ENCODE measurements at regions not wholly inside any gene's neighbourhood (a gene's known extent, or its start where the extent isn't known, plus 50 kb on each side); places are given as distances from the start of the nearest gene placed in this dataset.

DNA sequence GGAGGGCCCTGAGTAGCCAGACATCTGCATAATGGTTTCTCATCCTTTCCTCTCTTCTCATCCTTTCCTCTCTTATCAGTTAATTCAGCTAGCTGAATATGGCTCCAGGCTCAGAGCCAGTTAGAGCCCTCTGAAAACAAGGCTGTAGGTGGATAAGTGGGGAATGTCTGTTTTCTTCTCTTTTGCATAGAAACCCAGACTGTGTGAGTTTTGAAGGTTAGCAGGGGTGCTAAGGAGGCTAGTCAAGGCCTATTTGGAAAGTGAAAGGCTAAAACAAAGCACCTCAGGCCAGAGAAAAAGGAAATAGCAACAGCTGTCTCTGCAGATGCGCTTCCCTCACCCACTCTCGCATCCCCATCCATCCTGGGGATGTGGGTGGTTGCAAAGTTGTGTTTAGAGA, 420.9 kb downstream of the SHISA9 start:
- no peak overlapping the region for H3K23ac ChIP-seq (ENCODE audit: low read depth, low read length)
- POLR2A ChIA-PET (ENCODE audit: unreplicated experiment) = no interaction called here
- no peak overlapping the region for H3K56ac ChIP-seq (ENCODE audit: extremely low read depth, insufficient read depth, low read length)
- dilution Hi-C loops (cut with HindIII; ENCODE audit: low sequenced_read_pairs, unreplicated experiment) (no loop called here), in situ Hi-C loops (cut with MboI; ENCODE audit: low sequenced_read_pairs) (no loop called here), intact Hi-C loops (cut with micrococcal nuclease) (no loop called here)
- no peaks in the 10 kb centered on the region for H3K79me1 ChIP-seq (ENCODE audit: low read depth in 1 of 2, low read length in 2 of 2)
- H3K4me1 ChIP-seq (ENCODE audit: control insufficient read depth, insufficient read depth, low read length) = no peaks in the 10 kb centered on the region
- H3K36me3 ChIP-seq (ENCODE audit: control insufficient read depth, insufficient read depth, low read length) = no peaks in the 10 kb centered on the region
- H2BK5ac ChIP-seq (ENCODE audit: low read depth, low read length, poor library complexity, severe bottlenecking) = no peak overlapping the region
- H3K18ac ChIP-seq (ENCODE audit: low read depth, low read length) = no peak overlapping the region
- H4K8ac ChIP-seq (ENCODE audit: low read depth in 2 of 2, low read length in 2 of 2) = no peak overlapping the region
- H2BK15ac ChIP-seq (ENCODE audit: low read depth, low read length) = no peak overlapping the region
- no peak overlapping the region for H4K91ac ChIP-seq (ENCODE audit: insufficient read depth, low read depth, low read length)
- no peaks in the 10 kb centered on the region for H3K27me3 ChIP-seq (ENCODE audit: control insufficient read depth, insufficient read depth, low read length)
- H2AFZ ChIP-seq (replicated peaks; ENCODE audit: low read length, poor library complexity) = no peak overlapping the region
- H3K9me1 ChIP-seq (ENCODE audit: insufficient read depth, low read length) = no peaks in the 10 kb centered on the region
- no peak overlapping the region for H3K27ac ChIP-seq (ENCODE audit: insufficient read depth, low read length)
- H3K4me2 ChIP-seq (ENCODE audit: low read depth, low read length) = no peak overlapping the region
- ATAC-seq (ENCODE audit: low read depth) = no peak
- TF ChIP-seq, protein P1, sequence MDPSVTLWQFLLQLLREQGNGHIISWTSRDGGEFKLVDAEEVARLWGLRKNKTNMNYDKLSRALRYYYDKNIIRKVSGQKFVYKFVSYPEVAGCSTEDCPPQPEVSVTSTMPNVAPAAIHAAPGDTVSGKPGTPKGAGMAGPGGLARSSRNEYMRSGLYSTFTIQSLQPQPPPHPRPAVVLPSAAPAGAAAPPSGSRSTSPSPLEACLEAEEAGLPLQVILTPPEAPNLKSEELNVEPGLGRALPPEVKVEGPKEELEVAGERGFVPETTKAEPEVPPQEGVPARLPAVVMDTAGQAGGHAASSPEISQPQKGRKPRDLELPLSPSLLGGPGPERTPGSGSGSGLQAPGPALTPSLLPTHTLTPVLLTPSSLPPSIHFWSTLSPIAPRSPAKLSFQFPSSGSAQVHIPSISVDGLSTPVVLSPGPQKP (IDR thresholded peaks at IDR 0.05; ENCODE audit: borderline replicate concordance, low read depth, low read length) = no peak
- TF ChIP-seq RCOR1 (IDR thresholded peaks at IDR 0.05; ENCODE audit: insufficient replicate concordance, low read length) = no peak
- no peak for TF ChIP-seq MAZ (IDR thresholded peaks at IDR 0.05; ENCODE audit: borderline replicate concordance, low read depth, low read length)
- no peak for TF ChIP-seq RFX5 (IDR thresholded peaks at IDR 0.05; ENCODE audit: low read depth, low read length)
- no peak for TF ChIP-seq MXI1 (IDR thresholded peaks at IDR 0.05; ENCODE audit: borderline replicate concordance, low read depth, low read length)
- TF ChIP-seq CTCF (conservative IDR thresholded peaks at IDR 0.05; ENCODE audit: low read depth, low read length) = no peak
- no peak for TF ChIP-seq SMC3 (IDR thresholded peaks at IDR 0.05; ENCODE audit: low read depth, low read length)
- no peak for TF ChIP-seq CEBPB (IDR thresholded peaks at IDR 0.05; ENCODE audit: low read depth, low read length)
- no peak for TF ChIP-seq MAFK (IDR thresholded peaks at IDR 0.05; ENCODE audit: low read depth, low read length)
- no peak for TF ChIP-seq POLR2A (IDR thresholded peaks at IDR 0.05; ENCODE audit: low read depth, low read length)
- TF ChIP-seq RAD21 (IDR thresholded peaks at IDR 0.05; ENCODE audit: low read length) = no peak
- H4K5ac ChIP-seq (ENCODE audit: low read depth, low read length) = no peak overlapping the region
- CTCF ChIA-PET = no interaction called here
- no CpG with 5 or more reads among the region's 2 CpGs for WGBS, 2 experiments (ENCODE audit: extremely low coverage in 2 of 2, insufficient read length in 1 of 2)
- H3K4ac ChIP-seq (ENCODE audit: low read depth, low read length) = no peak overlapping the region
- no peak overlapping the region for H3K9ac ChIP-seq (ENCODE audit: low read depth, low read length)
- no peak overlapping the region for H3K4me3 ChIP-seq (ENCODE audit: insufficient read depth, low read depth, low read length)
- H2AK9ac ChIP-seq (replicated peaks; ENCODE audit: low read depth, low read length, poor library complexity) = no peak overlapping the region
- no peak for DNase-seq
- peaks cover 21% of the 10 kb centered on the region for H3K9me3 ChIP-seq (ENCODE audit: control insufficient read depth, insufficient read depth, low read length)
- H3K14ac ChIP-seq (replicated peaks; ENCODE audit: low read depth, low read length) = no peak overlapping the region
- no TSS peak for BruUV-seq (replicated peaks)
- no peak overlapping the region for H2BK120ac ChIP-seq (ENCODE audit: low read depth, low read length)
- H2AK5ac ChIP-seq (ENCODE audit: low read depth, low read length) = no peak overlapping the region
- H4K20me1 ChIP-seq (ENCODE audit: insufficient read depth, low read length) = no peaks in the 10 kb centered on the region
- no peak overlapping the region for H2BK20ac ChIP-seq (ENCODE audit: low read depth, low read length)

All from IMR-90 (cell line).